ENCODE measurements at regions not wholly inside any gene's neighbourhood (a gene's known extent, or its start where the extent isn't known, plus 50 kb on each side); places are given as distances from the start of the nearest gene placed in this dataset.

DNA sequence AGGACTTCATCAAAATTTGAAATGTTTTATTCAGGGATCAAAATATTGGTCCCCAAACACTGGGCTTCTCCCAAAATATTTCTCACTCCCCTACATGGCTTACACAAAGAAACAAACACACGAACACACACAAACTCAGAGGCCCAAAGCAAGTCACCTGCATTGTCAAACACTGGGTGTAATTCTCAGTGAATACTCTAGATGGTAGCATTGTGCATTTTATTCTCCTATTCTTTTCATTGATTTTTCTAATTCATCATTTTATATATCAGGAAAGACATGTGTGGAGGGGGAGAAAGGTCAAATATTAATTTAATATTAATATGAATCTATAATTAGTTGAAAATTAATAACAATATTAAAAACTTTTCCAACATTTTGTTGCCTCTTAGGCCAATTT, 72.3 kb upstream of the TNMD start:
- dilution Hi-C loops (cut with HindIII; ENCODE audit: low sequenced_read_pairs, unreplicated experiment) (no loop called here), in situ Hi-C loops (cut with MboI; ENCODE audit: low sequenced_read_pairs) (loop anchor here (10.0 kb wide), 1 partner anchor 252 kb away; no protein-coding TSS in a partner anchor), intact Hi-C loops (cut with micrococcal nuclease) (loop anchor here (1.0 to 10.0 kb wide), 5 partner anchors 102 to 256 kb away; no protein-coding TSS in a partner anchor)
- no peaks in the 10 kb centered on the region for H4K20me1 ChIP-seq (ENCODE audit: insufficient read depth, low read length)
- H4K91ac ChIP-seq (ENCODE audit: insufficient read depth, low read depth, low read length) = no peak overlapping the region
- H3K36me3 ChIP-seq (ENCODE audit: control insufficient read depth, insufficient read depth, low read length) = no peaks in the 10 kb centered on the region
- H3K9me1 ChIP-seq (ENCODE audit: insufficient read depth, low read length) = no peaks in the 10 kb centered on the region
- no peak overlapping the region for H3K14ac ChIP-seq (replicated peaks; ENCODE audit: low read depth, low read length)
- H3K4me2 ChIP-seq (ENCODE audit: low read depth, low read length) = no peak overlapping the region
- H2AFZ ChIP-seq (replicated peaks; ENCODE audit: low read length, poor library complexity) = no peak overlapping the region
- BruUV-seq (replicated peaks) = no TSS peak
- no peak overlapping the region for H3K9ac ChIP-seq (ENCODE audit: low read depth, low read length)
- ATAC-seq (ENCODE audit: low read depth) (peak; percentile 72), DNase-seq (peak; percentile 1)
- no peak overlapping the region for H3K23ac ChIP-seq (ENCODE audit: low read depth, low read length)
- H2BK5ac ChIP-seq (ENCODE audit: low read depth, low read length, poor library complexity, severe bottlenecking) = no peak overlapping the region
- ChIA-PET POLR2A (ENCODE audit: unreplicated experiment) (no interaction called here), CTCF (interaction anchor here (0.6 to 2.2 kb wide), 8 partner anchors 10 to 256 kb away, joined by 3 to 8 read pairs (median 4); no protein-coding TSS in a partner anchor)
- H3K27me3 ChIP-seq (ENCODE audit: control insufficient read depth, insufficient read depth, low read length) = 0 out of 2 replicates have a peak, but pooled peaks cover 1% of the 10 kb centered on the region
- H3K4ac ChIP-seq (ENCODE audit: low read depth, low read length) = no peak overlapping the region
- H2BK15ac ChIP-seq (ENCODE audit: low read depth, low read length) = no peak overlapping the region
- H3K56ac ChIP-seq (ENCODE audit: extremely low read depth, insufficient read depth, low read length) = no peak overlapping the region
- no peak overlapping the region for H4K5ac ChIP-seq (ENCODE audit: low read depth, low read length)
- no peak overlapping the region for H4K8ac ChIP-seq (ENCODE audit: low read depth in 2 of 2, low read length in 2 of 2)
- H2BK20ac ChIP-seq (ENCODE audit: low read depth, low read length) = no peak overlapping the region
- H3K9me3 ChIP-seq (ENCODE audit: control insufficient read depth, insufficient read depth, low read length) = no peaks in the 10 kb centered on the region
- no peak overlapping the region for H2AK9ac ChIP-seq (replicated peaks; ENCODE audit: low read depth, low read length, poor library complexity)
- H3K79me1 ChIP-seq (ENCODE audit: low read depth in 1 of 2, low read length in 2 of 2) = no peaks in the 10 kb centered on the region
- no peak overlapping the region for H3K4me3 ChIP-seq (ENCODE audit: insufficient read depth, low read depth, low read length)
- no peak overlapping the region for H3K18ac ChIP-seq (ENCODE audit: low read depth, low read length)
- no peaks in the 10 kb centered on the region for H3K4me1 ChIP-seq (ENCODE audit: control insufficient read depth, insufficient read depth, low read length)
- no peak overlapping the region for H3K27ac ChIP-seq (ENCODE audit: insufficient read depth, low read length)
- no peak overlapping the region for H2AK5ac ChIP-seq (ENCODE audit: low read depth, low read length)
- TF ChIP-seq RCOR1 (IDR thresholded peaks at IDR 0.05; ENCODE audit: insufficient replicate concordance, low read length) (no peak), RAD21 (IDR thresholded peaks at IDR 0.05; ENCODE audit: low read length) (peak; percentile 48), MAZ (IDR thresholded peaks at IDR 0.05; ENCODE audit: borderline replicate concordance, low read depth, low read length) (no peak), SMC3 (IDR thresholded peaks at IDR 0.05; ENCODE audit: low read depth, low read length) (peak; percentile 35; the same call in 1 of the 2 replicates)
- TF ChIP-seq, protein P1, sequence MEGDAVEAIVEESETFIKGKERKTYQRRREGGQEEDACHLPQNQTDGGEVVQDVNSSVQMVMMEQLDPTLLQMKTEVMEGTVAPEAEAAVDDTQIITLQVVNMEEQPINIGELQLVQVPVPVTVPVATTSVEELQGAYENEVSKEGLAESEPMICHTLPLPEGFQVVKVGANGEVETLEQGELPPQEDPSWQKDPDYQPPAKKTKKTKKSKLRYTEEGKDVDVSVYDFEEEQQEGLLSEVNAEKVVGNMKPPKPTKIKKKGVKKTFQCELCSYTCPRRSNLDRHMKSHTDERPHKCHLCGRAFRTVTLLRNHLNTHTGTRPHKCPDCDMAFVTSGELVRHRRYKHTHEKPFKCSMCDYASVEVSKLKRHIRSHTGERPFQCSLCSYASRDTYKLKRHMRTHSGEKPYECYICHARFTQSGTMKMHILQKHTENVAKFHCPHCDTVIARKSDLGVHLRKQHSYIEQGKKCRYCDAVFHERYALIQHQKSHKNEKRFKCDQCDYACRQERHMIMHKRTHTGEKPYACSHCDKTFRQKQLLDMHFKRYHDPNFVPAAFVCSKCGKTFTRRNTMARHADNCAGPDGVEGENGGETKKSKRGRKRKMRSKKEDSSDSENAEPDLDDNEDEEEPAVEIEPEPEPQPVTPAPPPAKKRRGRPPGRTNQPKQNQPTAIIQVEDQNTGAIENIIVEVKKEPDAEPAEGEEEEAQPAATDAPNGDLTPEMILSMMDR (conservative IDR thresholded peaks at IDR 0.05; ENCODE audit: low read depth, low read length) = peak; percentile 51
- no CpG with 5 or more reads among the region's 1 CpG for WGBS, 2 experiments (ENCODE audit: extremely low coverage in 2 of 2, insufficient read length in 1 of 2)
- no peak overlapping the region for H2BK120ac ChIP-seq (ENCODE audit: low read depth, low read length)
